HG03064 (cell line): ENCODE measurements at regions not wholly inside any gene's neighbourhood (a gene's known extent, or its start where the extent isn't known, plus 50 kb on each side); places are given as distances from the start of the nearest gene placed in this dataset.
"Not testable (repeated sequence)": the region's sequence is repeated elsewhere in the genome, so short reads cannot be mapped to it uniquely, and the experiment has no call there.

Source experiments
- ATAC-seq: cut with Tn5 transposase; IDR thresholded peaks from one replicate; pipeline ENCODE4 v1.9.1; 2021; ENCODE audit warnings: low read depth; ENCODE audit not compliant: unreplicated experiment

- no peak for ATAC-seq
Measured at GRCh38 chr1:221871056-221871455, 129.2 kb upstream of the DUSP10 start.

- ATAC-seq = no peak
Measured at GRCh38 chr1:221869779-221870178, 127.9 kb upstream of the DUSP10 start.

DNA sequence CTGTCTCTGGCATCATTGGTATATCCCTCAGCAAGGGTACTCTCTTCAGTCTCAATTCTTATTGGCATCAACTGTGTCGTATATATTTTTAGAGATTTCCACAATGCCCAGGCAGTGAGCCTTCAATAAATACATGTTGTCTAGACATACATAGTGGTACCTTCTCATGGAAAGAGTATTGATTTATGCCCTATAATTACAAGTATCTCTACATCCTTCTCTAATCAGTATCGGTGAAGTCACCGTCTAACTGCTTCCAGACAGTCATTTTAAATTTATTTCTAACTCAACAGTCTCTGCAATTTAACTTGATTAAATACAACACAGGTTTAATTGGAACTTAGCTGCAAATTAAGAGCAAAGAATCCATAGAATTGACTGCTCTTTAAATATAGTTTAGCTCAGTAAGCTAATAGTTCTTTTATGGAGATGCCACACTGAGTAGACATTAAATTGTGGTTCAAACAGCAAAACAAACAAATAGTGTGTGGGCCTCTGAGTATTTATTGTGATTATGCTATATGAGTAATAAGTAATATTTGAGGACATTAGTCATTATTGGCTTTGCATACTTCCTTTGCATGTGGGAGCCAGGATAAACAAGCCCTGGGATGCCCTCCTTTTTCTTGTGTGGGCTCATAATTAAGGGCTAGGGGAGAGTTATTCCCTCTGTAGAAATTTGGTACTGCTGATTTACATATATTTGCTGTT is 126.9 kb upstream of the DUSP10 start:
- no peak for ATAC-seq

- no peak for ATAC-seq
Measured at GRCh38 chr1:221867003-221867402, 125.1 kb upstream of the DUSP10 start.

DNA sequence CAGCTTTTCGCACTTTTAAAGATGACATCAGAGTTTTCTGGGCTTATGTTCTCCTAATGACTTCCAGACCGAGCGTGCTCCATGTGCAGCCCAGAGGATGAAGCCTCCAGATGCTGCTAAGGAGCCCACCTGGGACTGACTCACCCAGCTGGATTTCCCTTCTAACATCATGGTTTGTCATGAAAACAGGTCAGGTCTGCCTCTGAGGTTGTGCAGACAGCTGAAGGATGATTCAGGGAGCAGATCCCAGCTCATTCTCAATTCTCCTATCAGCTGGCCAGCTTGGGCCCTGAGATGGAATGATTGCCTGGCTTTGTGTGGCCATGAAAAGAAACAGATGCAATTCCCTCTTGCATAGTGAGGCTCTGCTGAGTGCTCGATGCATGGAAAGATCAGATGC is 123.9 kb upstream of the DUSP10 start:
- no peak for ATAC-seq

DNA sequence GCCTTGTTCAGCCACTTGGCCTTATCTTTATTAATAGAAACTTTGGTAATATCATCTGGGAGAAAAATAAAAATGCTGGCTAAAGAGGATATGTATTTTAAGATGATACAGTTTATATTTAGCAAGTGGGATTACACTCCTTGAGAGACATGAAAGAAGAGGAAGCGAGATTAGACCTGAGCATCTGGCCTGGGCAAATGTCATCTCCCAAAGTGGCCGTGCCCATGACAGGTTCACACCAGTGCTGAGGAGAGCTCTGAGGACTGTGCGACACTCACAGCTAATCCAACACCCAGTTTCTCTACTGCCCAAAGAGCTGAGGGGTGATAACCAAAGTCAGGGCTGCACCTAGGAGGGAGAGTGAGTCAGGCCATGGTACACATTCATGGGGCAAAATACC is 121.7 kb upstream of the DUSP10 start:
- ATAC-seq = no peak

GRCh38 chr1:221862971-221863370 is 121.1 kb upstream of the DUSP10 start:
- no peak for ATAC-seq

DNA sequence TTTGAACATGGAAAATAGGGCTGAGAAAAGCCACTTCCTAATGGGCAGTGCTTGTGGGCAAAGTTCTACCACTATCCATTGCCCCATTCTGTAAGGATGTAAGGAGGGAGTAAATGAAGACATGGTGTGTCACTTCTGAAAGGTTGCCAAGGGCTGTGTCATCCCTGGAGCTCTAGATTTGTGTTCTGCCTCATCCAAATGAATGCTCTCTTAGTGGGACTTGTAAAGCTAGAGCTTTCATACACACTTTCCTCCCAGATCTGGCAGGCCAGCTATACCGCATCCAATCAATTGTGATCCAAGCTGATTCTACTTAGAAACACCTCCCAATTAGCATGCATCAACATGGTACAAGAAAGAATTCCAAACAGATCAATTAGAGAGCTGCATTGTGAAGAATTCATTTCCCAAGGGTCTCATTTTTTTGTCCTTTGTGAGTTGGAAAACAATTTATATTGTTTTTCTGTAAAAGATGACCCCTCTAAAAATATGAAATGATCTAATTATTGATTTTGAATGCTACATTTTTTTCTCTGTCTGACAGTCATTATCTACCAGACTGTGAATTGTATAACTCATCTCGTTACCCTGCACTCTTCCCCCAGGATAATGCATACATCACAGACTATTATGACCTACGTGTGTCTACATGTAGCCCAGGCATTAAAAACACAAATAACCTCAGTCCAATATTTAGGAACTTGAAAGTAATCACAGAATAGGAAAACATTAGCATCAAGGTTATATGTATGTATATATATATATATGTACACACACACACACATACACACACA is 117.1 kb upstream of the DUSP10 start:
- no peak for ATAC-seq

- not testable (repeated sequence) for ATAC-seq
Measured at GRCh38 chr1:221857094-221857444, 115.2 kb upstream of the DUSP10 start.

- ATAC-seq = no peak
Measured at GRCh38 chr1:221856228-221857093, 114.6 kb upstream of the DUSP10 start.

- ATAC-seq = no peak
Measured at GRCh38 chr1:221855156-221855555, 113.3 kb upstream of the DUSP10 start.

- ATAC-seq = no peak
Measured at GRCh38 chr1:221851336-221851735, 109.4 kb upstream of the DUSP10 start.

DNA sequence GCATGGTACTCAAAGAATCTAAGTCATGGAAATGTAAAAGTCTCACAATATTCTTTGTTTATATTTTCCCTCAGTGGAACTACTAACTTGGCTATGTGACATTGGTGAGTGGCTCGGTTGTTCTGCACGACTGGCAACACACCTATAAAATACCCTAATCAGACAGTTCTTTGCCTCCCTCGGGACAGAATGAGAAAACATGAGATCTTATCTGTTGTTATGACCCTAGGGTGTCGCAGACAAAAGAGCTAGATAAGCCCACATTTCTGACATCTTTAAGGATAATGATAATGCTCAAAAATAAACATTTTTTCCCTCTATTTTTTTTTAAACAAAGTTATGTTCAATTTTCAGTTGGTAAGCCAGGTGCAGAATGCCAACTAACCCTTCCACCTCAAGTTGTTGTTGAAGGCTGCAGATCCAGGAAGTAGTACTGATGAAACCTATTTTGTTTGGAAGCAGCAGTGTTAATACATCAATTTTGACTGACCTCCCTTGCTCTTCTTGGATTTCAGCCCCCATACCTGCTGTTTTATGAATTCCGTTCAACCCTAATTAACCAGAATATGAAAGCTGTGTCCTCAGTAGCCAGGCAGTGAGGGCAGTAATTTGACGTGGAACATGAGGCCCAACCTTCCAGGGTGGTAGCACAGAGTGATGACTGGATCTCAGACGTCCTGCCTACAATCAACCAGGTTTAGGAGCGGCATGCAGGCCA is 108.7 kb upstream of the DUSP10 start:
- no peak for ATAC-seq

- no peak for ATAC-seq
Measured at GRCh38 chr1:221849897-221850296, 108.0 kb upstream of the DUSP10 start.

GRCh38 chr1:221849110-221849509 is 107.2 kb upstream of the DUSP10 start:
- ATAC-seq = no peak

DNA sequence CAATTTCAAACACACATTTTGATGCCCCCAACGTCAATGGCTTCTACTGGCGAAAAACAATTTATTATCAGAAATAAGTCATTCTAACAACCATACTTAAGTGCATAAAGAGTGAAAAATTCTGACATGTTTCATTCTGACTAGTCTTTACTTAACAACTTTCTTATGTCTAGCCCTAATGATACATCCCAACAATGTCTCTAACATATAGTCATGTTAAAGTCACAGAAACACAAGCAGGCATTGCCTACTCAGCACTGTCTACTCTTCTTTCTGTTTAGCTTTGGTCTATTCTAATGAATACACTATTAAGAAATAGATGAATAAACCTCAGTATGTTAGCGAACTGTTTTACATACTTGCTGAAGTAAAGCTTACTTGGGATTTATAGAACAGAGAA is 105.8 kb upstream of the DUSP10 start:
- no peak for ATAC-seq

DNA sequence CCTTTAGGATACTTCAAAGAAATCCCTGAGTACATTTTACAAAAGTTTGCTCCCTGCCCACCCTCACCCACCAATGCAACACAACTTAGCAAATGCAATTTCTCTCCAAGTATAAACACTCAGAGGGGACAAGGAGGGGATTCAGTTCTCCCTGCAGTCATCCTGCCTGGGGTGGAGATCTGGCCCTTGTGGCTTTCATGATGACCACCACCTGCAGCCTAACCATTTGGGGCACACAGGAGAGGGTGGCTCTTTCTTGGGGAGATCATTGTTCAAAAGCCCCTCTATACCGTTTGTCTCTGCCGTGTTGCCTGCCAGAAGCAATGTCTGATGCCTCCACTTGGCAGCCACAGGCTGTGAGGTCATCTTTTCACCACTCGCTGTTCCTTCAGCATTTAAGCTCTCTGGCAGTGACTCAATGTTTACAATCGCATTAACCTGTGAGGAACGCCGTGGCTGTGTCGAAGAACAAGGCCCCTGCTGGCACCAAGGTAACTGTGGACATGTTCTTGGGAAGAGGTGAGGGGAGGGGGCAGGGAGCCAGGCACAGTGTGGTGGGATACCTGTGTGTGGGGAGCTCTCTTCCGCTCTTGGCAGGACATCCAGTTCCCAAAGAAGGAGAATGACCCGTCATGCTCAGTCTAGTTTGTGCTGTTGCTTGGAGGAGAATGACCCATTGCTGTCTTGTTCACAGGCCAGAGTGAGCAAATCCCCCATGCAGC is 103.9 kb upstream of the DUSP10 start:
- ATAC-seq = no peak

- no peak for ATAC-seq
Measured at GRCh38 chr1:221841983-221842335, 100.1 kb upstream of the DUSP10 start.

- no peak for ATAC-seq
Measured at GRCh38 chr1:221841251-221841982, 99.5 kb upstream of the DUSP10 start.
